CD4-positive, alpha-beta T cell (primary cell): ENCODE measurements at regions not wholly inside any gene's neighbourhood (a gene's known extent, or its start where the extent isn't known, plus 50 kb on each side); places are given as distances from the start of the nearest gene placed in this dataset.

ENCODE experiments used
- ATAC-seq: fragments of 200-7000 bp; cut with Tn5 transposase; one replicate; pipeline ENCODE4 v1.10.0; 2022; ENCODE audit warnings: mild to moderate bottlenecking; ENCODE audit not compliant: poor library complexity
- CTCF ChIA-PET: fragments of 350-600 bp; sonication (Branson Sonifier 250); formaldehyde crosslinking; loops from one replicate; lab custom pipeline; 2021; ENCODE audit warnings: antibody characterized with exemption, inconsistent platforms; lab: Charles Lee
- POLR2A ChIA-PET: fragments of 350-600 bp; sonication (Branson Sonifier 250); formaldehyde crosslinking; loops from one replicate; lab custom pipeline; 2021; ENCODE audit warnings: antibody characterized with exemption, inconsistent platforms; lab: Charles Lee
- DNase-seq, 14 experiments: peaks; one replicate each; pipeline ENCODE4 v3.0.0-alpha.2; 2013 to 2020; ENCODE audit warnings: mixed read lengths in 2 of 14
- H3K27ac ChIP-seq, 2 donors: one replicate each; pipeline versions ENCODE4 v1.5.1 to v1.7.0; 2013; ENCODE audit warnings: low read length in 2 of 2, low read depth in 1 of 2, mild to moderate bottlenecking in 1 of 2
- H3K27me3 ChIP-seq, 2 experiments: 1 replicate in 1 of 2; 2 replicates in 1 of 2; pipeline versions ENCODE4 v1.6.1 to v1.7.0; 2013; ENCODE audit warnings: low read length in 2 of 2, control low read depth in 1 of 2, mild to moderate bottlenecking in 1 of 2, moderate library complexity in 1 of 2; ENCODE audit not compliant: insufficient read depth in 2 of 2, control insufficient read depth in 1 of 2
- H3K36me3 ChIP-seq: one replicate; pipeline ENCODE4 v1.6.1; 2013; ENCODE audit warnings: low read length, control low read depth; ENCODE audit not compliant: insufficient read depth
- H3K4me1 ChIP-seq: one replicate; pipeline ENCODE4 v1.6.1; 2013; ENCODE audit warnings: low read length, control low read depth; ENCODE audit not compliant: insufficient read depth
- H3K4me3 ChIP-seq: one replicate; pipeline ENCODE4 v1.5.1; 2013; ENCODE audit warnings: mild to moderate bottlenecking, low read length, moderate library complexity
- H3K9me3 ChIP-seq, 2 experiments: 1 replicate in 1 of 2; 2 replicates in 1 of 2; pipeline versions ENCODE4 v1.6.1 to v1.7.0; 2013; ENCODE audit warnings: low read length in 2 of 2, mild to moderate bottlenecking in 2 of 2, control low read depth in 1 of 2, moderate library complexity in 1 of 2; ENCODE audit not compliant: control insufficient read depth in 1 of 2, insufficient read depth in 1 of 2
- H3K27ac Mint-ChIP-seq: one replicate; pipeline ENCODE4 v1.8.0; 2020; ENCODE audit warnings: mixed read lengths
- H3K27me3 Mint-ChIP-seq: one replicate; pipeline ENCODE4 v1.8.0; 2021; ENCODE audit warnings: mixed read lengths
- H3K36me3 Mint-ChIP-seq: one replicate; pipeline ENCODE4 v1.8.0; 2021; ENCODE audit warnings: low read depth, mixed read lengths
- H3K4me1 Mint-ChIP-seq: one replicate; pipeline ENCODE4 v1.8.0; 2021; ENCODE audit warnings: low read depth, mixed read lengths
- H3K4me3 Mint-ChIP-seq: one replicate; pipeline ENCODE4 v1.8.0; 2020; ENCODE audit warnings: mild to moderate bottlenecking, mixed read lengths
- H3K9me3 Mint-ChIP-seq: one replicate; pipeline ENCODE4 v1.8.0; 2020; ENCODE audit warnings: mixed read lengths
- CTCF ChIP-seq: fragments of 200-600 bp; IDR thresholded peaks from one replicate; pipeline ENCODE4 v1.8.0; 2022; ENCODE audit warnings: antibody characterized with exemption, mild to moderate bottlenecking
- intact Hi-C, 2 experiments: fragments of 100-400 bp; cut with DNase I in 1 of 2; cut with micrococcal nuclease in 1 of 2; formaldehyde crosslinking; loops; one replicate each; pipeline versions ENCODE4 v1.15.1 to v1.9.0; 2023 to 2025; cut with DNase I, micrococcal nuclease

DNA sequence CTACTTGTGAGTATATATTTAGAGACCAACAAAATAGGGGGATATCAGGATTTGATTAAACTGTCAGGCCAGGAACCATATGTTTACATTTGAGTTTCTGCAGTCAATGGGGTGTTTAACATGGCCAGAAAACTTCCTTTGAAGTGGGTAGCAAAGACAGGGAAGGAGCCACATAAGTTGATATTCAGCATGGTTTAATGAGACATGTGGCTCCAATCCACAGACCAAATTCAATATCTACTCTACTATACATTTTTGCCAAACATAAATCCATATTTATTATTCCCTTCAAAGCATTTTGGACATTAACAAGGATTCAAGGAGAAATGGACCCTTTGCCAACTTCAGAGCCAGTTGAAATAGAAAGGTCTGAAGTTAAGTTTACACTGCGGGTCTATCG, 99.8 kb downstream of the TAF11L14 start:
- DNase-seq: no peak
- Histone ChIP-seq H3K27ac (no peak overlapping the region), H3K4me3 (no peak overlapping the region), H3K36me3 (no peaks in the 10 kb centered on the region), H3K4me1 (no peaks in the 10 kb centered on the region), H3K27me3 (no peaks in the 10 kb centered on the region), H3K9me3 (peaks cover 6 to 11% of the 10 kb centered on the region in 2 experiments)
- ChIA-PET CTCF (no interaction called here), POLR2A (no interaction called here)
- no peaks in the 10 kb centered on the region for H3K4me1 Mint-ChIP-seq
- H3K36me3 Mint-ChIP-seq: no peaks in the 10 kb centered on the region
- no peak overlapping the region for H3K4me3 Mint-ChIP-seq
- intact Hi-C loops: no loop called here
- H3K27me3 Mint-ChIP-seq: no peaks in the 10 kb centered on the region
- no peak overlapping the region for H3K27ac Mint-ChIP-seq
- ATAC-seq: no peak
- TF ChIP-seq CTCF: no peak
- H3K9me3 Mint-ChIP-seq: peaks cover 14% of the 10 kb centered on the region

DNA sequence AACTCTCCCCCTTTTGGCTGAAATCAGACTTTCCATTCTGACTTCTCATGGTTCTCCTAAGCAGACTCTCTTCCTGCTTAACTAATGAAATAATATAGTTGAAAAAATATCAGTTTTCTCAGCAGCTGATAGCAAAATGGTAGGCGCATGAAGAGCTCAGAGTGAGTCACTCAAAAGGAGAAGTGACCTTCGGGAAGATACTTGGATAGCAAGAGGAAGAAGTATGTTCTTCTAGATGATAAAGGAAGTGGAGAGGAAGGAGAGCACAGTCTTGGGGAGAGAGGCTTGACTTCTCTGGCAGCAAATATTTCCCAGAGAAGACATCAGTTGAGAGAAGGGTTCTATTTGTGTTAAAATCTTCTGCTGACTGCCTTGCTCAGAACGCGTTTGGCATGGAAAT, 101.5 kb downstream of the TAF11L14 start:
- intact Hi-C loops: no loop called here
- no peak overlapping the region for H3K4me3 Mint-ChIP-seq
- Histone ChIP-seq H3K27ac (no peak overlapping the region), H3K9me3 (peaks cover 5 to 7% of the 10 kb centered on the region in 2 experiments), H3K36me3 (no peaks in the 10 kb centered on the region), H3K4me1 (no peaks in the 10 kb centered on the region), H3K4me3 (no peak overlapping the region), H3K27me3 (no peaks in the 10 kb centered on the region)
- no peak for ATAC-seq
- peak in 1 of 14 experiments; percentile 13 for DNase-seq
- no peaks in the 10 kb centered on the region for H3K36me3 Mint-ChIP-seq
- no peaks in the 10 kb centered on the region for H3K4me1 Mint-ChIP-seq
- no peak overlapping the region for H3K27ac Mint-ChIP-seq
- H3K9me3 Mint-ChIP-seq: peaks cover 12% of the 10 kb centered on the region
- no peak for TF ChIP-seq CTCF
- POLR2A ChIA-PET: no interaction called here
- no peaks in the 10 kb centered on the region for H3K27me3 Mint-ChIP-seq
- CTCF ChIA-PET: no interaction called here

GRCh38 chr5:17737092-17737491, 102.8 kb downstream of the TAF11L14 start:
- ChIA-PET POLR2A (no interaction called here), CTCF (no interaction called here)
- peaks cover 13% of the 10 kb centered on the region for H3K9me3 Mint-ChIP-seq
- no peaks in the 10 kb centered on the region for H3K4me1 ChIP-seq
- TF ChIP-seq CTCF: no peak
- H3K4me3 Mint-ChIP-seq: no peak overlapping the region
- no peak for ATAC-seq
- peaks cover 5 to 7% of the 10 kb centered on the region in 2 experiments for H3K9me3 ChIP-seq
- intact Hi-C loops: no loop called here
- no peaks in the 10 kb centered on the region for H3K27me3 Mint-ChIP-seq
- H3K4me1 Mint-ChIP-seq: no peaks in the 10 kb centered on the region
- no peak overlapping the region for H3K27ac Mint-ChIP-seq
- no peak for DNase-seq
- H3K27me3 ChIP-seq: no peaks in the 10 kb centered on the region
- H3K36me3 Mint-ChIP-seq: no peaks in the 10 kb centered on the region
- H3K27ac ChIP-seq: no peak overlapping the region
- H3K4me3 ChIP-seq: no peak overlapping the region
- H3K36me3 ChIP-seq: no peaks in the 10 kb centered on the region
